ENCODE measurements at regions not wholly inside any gene's neighbourhood (a gene's known extent, or its start where the extent isn't known, plus 50 kb on each side); places are given as distances from the start of the nearest gene placed in this dataset.

- Histone ChIP-seq H3K4me3 (ENCODE audit: low read depth, low read length) (no peak overlapping the region), H3K27me3 (ENCODE audit: control insufficient read depth, insufficient read depth, low read length) (no peaks in the 10 kb centered on the region), H3K36me3 (ENCODE audit: control insufficient read depth, insufficient read depth, low read length) (no peaks in the 10 kb centered on the region)
- DNase-seq (ENCODE audit: low read depth) = no peak
- FAIRE-seq = no peak
- no peak for TF ChIP-seq CTCF (IDR thresholded peaks at IDR 0.05; ENCODE audit: insufficient read depth, low read length, severe bottlenecking)
Observed at GRCh38 chr20:60467078-60467477, 508.9 kb downstream of the CDH26 start.

- no peak for TF ChIP-seq CTCF (IDR thresholded peaks at IDR 0.05; ENCODE audit: insufficient read depth, low read length, severe bottlenecking)
- no peak for FAIRE-seq
- DNase-seq (ENCODE audit: low read depth) = no peak
- Histone ChIP-seq H3K27me3 (ENCODE audit: control insufficient read depth, insufficient read depth, low read length) (no peaks in the 10 kb centered on the region), H3K36me3 (ENCODE audit: control insufficient read depth, insufficient read depth, low read length) (no peaks in the 10 kb centered on the region), H3K4me3 (ENCODE audit: low read depth, low read length) (no peak overlapping the region)
Observed at GRCh38 chr20:60467771-60468170, 509.5 kb downstream of the CDH26 start.

- DNase-seq (ENCODE audit: low read depth) (no peak), FAIRE-seq (peak; percentile 91)
- Histone ChIP-seq H3K36me3 (ENCODE audit: control insufficient read depth, insufficient read depth, low read length) (no peaks in the 10 kb centered on the region), H3K27me3 (ENCODE audit: control insufficient read depth, insufficient read depth, low read length) (no peaks in the 10 kb centered on the region), H3K4me3 (ENCODE audit: low read depth, low read length) (no peak overlapping the region)
- TF ChIP-seq CTCF (IDR thresholded peaks at IDR 0.05; ENCODE audit: insufficient read depth, low read length, severe bottlenecking) = no peak
Observed at GRCh38 chr20:60469829-60470228, 511.6 kb downstream of the CDH26 start.

- FAIRE-seq (no peak), DNase-seq (ENCODE audit: low read depth) (no peak)
- Histone ChIP-seq H3K27me3 (ENCODE audit: control insufficient read depth, insufficient read depth, low read length) (no peaks in the 10 kb centered on the region), H3K36me3 (ENCODE audit: control insufficient read depth, insufficient read depth, low read length) (no peaks in the 10 kb centered on the region), H3K4me3 (ENCODE audit: low read depth, low read length) (no peak overlapping the region)
- no peak for TF ChIP-seq CTCF (IDR thresholded peaks at IDR 0.05; ENCODE audit: insufficient read depth, low read length, severe bottlenecking)
Observed at GRCh38 chr20:60470366-60470765, 512.1 kb downstream of the CDH26 start.

- DNase-seq (ENCODE audit: low read depth) (no peak), FAIRE-seq (no peak)
- H3K36me3 ChIP-seq (ENCODE audit: control insufficient read depth, insufficient read depth, low read length) = no peaks in the 10 kb centered on the region
- no peaks in the 10 kb centered on the region for H3K27me3 ChIP-seq (ENCODE audit: control insufficient read depth, insufficient read depth, low read length)
- H3K4me3 ChIP-seq (ENCODE audit: low read depth, low read length) = no peak overlapping the region
- TF ChIP-seq CTCF (IDR thresholded peaks at IDR 0.05; ENCODE audit: insufficient read depth, low read length, severe bottlenecking) = no peak
Observed at GRCh38 chr20:60473211-60473610, 515.0 kb downstream of the CDH26 start.

GRCh38 chr20:60474385-60474910 lies 516.2 kb downstream of the CDH26 start:
- FAIRE-seq (no peak), DNase-seq (ENCODE audit: low read depth) (no peak)
- Histone ChIP-seq H3K4me3 (ENCODE audit: low read depth, low read length) (no peak overlapping the region), H3K36me3 (ENCODE audit: control insufficient read depth, insufficient read depth, low read length) (no peaks in the 10 kb centered on the region), H3K27me3 (ENCODE audit: control insufficient read depth, insufficient read depth, low read length) (no peaks in the 10 kb centered on the region)
- TF ChIP-seq CTCF (IDR thresholded peaks at IDR 0.05; ENCODE audit: insufficient read depth, low read length, severe bottlenecking) = no peak
